Spleen (tissue), 11 donors: ENCODE measurements at regions not wholly inside any gene's neighbourhood (a gene's known extent, or its start where the extent isn't known, plus 50 kb on each side); places are given as distances from the start of the nearest gene placed in this dataset.
A peak's percentile ranks its signal among the peaks of the same experiment; 100 is the strongest.
"Not testable (repeated sequence)": the region's sequence is repeated elsewhere in the genome, so short reads cannot be mapped to it uniquely, and the experiment has no call there.

Source experiments
- DNase-seq: peaks from one replicate; pipeline ENCODE4 v3.0.0-alpha.2; 2020
- H3K27ac ChIP-seq, 8 donors: fragments of 200-600 bp; sonication (generic) in 7 of 8; 1 replicate in 4 of 8; 2 replicates in 4 of 8; pipeline versions ENCODE4 v1.5.0 to v1.8.0; 2016 to 2021; ENCODE audit warnings: inconsistent platforms in 4 of 8, mild to moderate bottlenecking in 4 of 8, moderate library complexity in 1 of 8
- H3K27me3 ChIP-seq, 7 donors: fragments of 200-600 bp; sonication (generic) in 6 of 7; replicated peaks in 1 of 7; 1 replicate in 4 of 7; 2 replicates in 3 of 7; pipeline versions ENCODE4 v1.5.0 to v1.8.0; 2016 to 2021; ENCODE audit warnings: inconsistent platforms in 3 of 7, mild to moderate bottlenecking in 1 of 7
- H3K36me3 ChIP-seq, 6 donors: fragments of 200-600 bp; sonication (generic) in 5 of 6; 1 replicate in 4 of 6; 2 replicates in 2 of 6; pipeline versions ENCODE4 v1.5.0 to v1.8.0; 2016 to 2021; ENCODE audit warnings: inconsistent platforms in 2 of 6
- H3K4me1 ChIP-seq, 6 donors: fragments of 200-600 bp; sonication (generic) in 5 of 6; 1 replicate in 3 of 6; 2 replicates in 3 of 6; pipeline versions ENCODE4 v1.5.0 to v1.8.0; 2016 to 2021; ENCODE audit warnings: inconsistent platforms in 3 of 6
- H3K4me3 ChIP-seq, 8 donors: fragments of 200-600 bp; sonication (generic) in 7 of 8; 1 replicate in 4 of 8; 2 replicates in 4 of 8; pipeline versions ENCODE4 v1.5.0 to v1.8.0; 2016 to 2021; ENCODE audit warnings: inconsistent platforms in 4 of 8, mild to moderate bottlenecking in 4 of 8, moderate library complexity in 2 of 8
- H3K9me3 ChIP-seq, 8 donors: fragments of 200-600 bp; sonication (generic) in 7 of 8; 1 replicate in 4 of 8; 2 replicates in 4 of 8; pipeline versions ENCODE4 v1.5.0 to v1.8.0; 2016 to 2021; ENCODE audit warnings: inconsistent platforms in 4 of 8
- CTCF ChIP-seq, 11 experiments: fragments of 200-600 bp in 7 of 11; fragments of 450-650 bp in 4 of 11; sonication (generic) in 4 of 11; IDR thresholded peaks in 8 of 11; conservative IDR thresholded peaks in 3 of 11; 1 replicate in 7 of 11; 2 replicates in 4 of 11; pipeline versions ENCODE4 v1.4.0 to v1.8.0; 2016 to 2021; ENCODE audit warnings: antibody characterized with exemption in 11 of 11, inconsistent platforms in 4 of 11, mild to moderate bottlenecking in 1 of 11
- POLR2A ChIP-seq, 3 donors: fragments of 450-650 bp; IDR thresholded peaks; one replicate each; pipeline ENCODE4 v1.5.1; 2017; ENCODE audit warnings: antibody characterized with exemption in 3 of 3, mild to moderate bottlenecking in 1 of 3
- POLR2AphosphoS5 ChIP-seq, 3 donors: sonication (generic); formaldehyde crosslinking; IDR thresholded peaks; one replicate each; pipeline ENCODE4 v1.5.1; 2017; ENCODE audit warnings: antibody characterized with exemption in 3 of 3
- WGBS, 5 donors: extraction: QIAGEN DNeasy Blood & Tissue Kit in 3 of 5; methylation state at CpG; one replicate each; pipeline versions ENCODE4 v1.1.5 to v1.1.7; 2013 to 2018; 5-methylcytosine and 5-hydroxymethylcytosine counted together
- intact Hi-C: fragments of 100-400 bp; cut with DNase I; formaldehyde crosslinking; loops from one replicate; pipeline ENCODE4 v1.15.0; 2023; ENCODE audit warnings: low total_unique reads
- donor health status: healthy with polysubstance abuse.
- donor health status: DM: no; HTN: no; CAD: no; lungs with moderate emphysema.
- donor health status: DM: no; HTN: no; CAD: no.
- donor health status: Bipolar disorder and iron deficiency.
- donor health status: healthy.
- donor health status: DM: no; HTN: no; CAD: no.
- donor health status: DM: yes; HTN: yes; CAD: no.

GRCh38 chrX:51242212-51242611 is 90.4 kb upstream of the NUDT10 start:
- no peak overlapping the region for H3K4me3 ChIP-seq

DNA sequence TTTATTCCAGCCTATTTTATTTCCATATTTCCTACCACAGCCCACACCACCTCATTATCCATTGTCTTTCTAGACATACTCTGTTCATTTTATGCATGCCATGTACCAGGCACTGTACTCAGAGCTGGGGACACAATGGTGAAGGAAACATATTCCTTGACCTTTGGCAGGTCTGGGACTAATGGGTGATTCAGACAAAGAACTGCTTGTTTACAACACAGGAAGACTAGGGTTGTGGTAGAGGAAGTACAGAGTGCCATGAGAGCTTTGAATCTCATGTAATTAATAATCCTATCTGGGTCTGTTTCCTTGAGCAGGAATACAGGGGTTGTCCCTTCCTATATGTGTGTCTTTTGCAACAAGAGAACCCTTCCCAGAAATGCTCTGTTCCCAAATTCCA is 75.1 kb upstream of the NUDT10 start:
- no peak for DNase-seq
- intact Hi-C loops: no loop called here
- no peaks in the 10 kb centered on the region for H3K27me3 ChIP-seq
- no peak overlapping the region for H3K4me3 ChIP-seq
- peak overlapping the region in 4 of 8 donors; percentile 30 to 49 (median 44) for H3K27ac ChIP-seq
- H3K9me3 ChIP-seq: no peaks in the 10 kb centered on the region
- H3K4me1 ChIP-seq: no peaks in the 10 kb centered on the region
- H3K36me3 ChIP-seq: no peaks in the 10 kb centered on the region
- TF ChIP-seq POLR2AphosphoS5 (IDR thresholded peaks at IDR 0.05) (peak in 1 of 3 donors; percentile 16), POLR2A (IDR thresholded peaks at IDR 0.05) (no peak), CTCF (IDR thresholded peaks at IDR 0.05 in 8 of 11, conservative IDR thresholded peaks at IDR 0.05 in 3 of 11) (no peak)

More at GRCh38 chrX:51242212-51242611, 90.4 kb upstream of the NUDT10 start:
- Histone ChIP-seq H3K27ac (no peak overlapping the region), H3K9me3 (peaks cover 0 to 52% (median 33%) of the 10 kb centered on the region in 8 donors), H3K27me3 (no peaks in the 10 kb centered on the region), H3K4me1 (no peaks in the 10 kb centered on the region), H3K36me3 (no peaks in the 10 kb centered on the region)
- no peak for TF ChIP-seq POLR2A (IDR thresholded peaks at IDR 0.05)
- TF ChIP-seq POLR2AphosphoS5 (IDR thresholded peaks at IDR 0.05): no peak
- no peak for TF ChIP-seq CTCF (IDR thresholded peaks at IDR 0.05 in 8 of 11, conservative IDR thresholded peaks at IDR 0.05 in 3 of 11)
- DNase-seq: no peak
- intact Hi-C loops: no loop called here
- WGBS, 5 donors: 63 to 85% (median 77%) methylated on average over 4 of the region's 4 CpGs

- H3K36me3 ChIP-seq, DNase-seq, intact Hi-C loops, H3K4me3 ChIP-seq, H3K27me3 ChIP-seq, H3K4me1 ChIP-seq, H3K9me3 ChIP-seq, H3K27ac ChIP-seq: not testable (repeated sequence)
- 80 to 93% (median 89%) methylated on average over 4 to 13 of the region's 13 CpGs for WGBS, 5 donors
Observed at GRCh38 chrX:51262271-51262670, 70.4 kb upstream of the NUDT10 start.

GRCh38 chrX:51272638-51273037 is 60.0 kb upstream of the NUDT10 start:
- no peak for DNase-seq
- WGBS, 5 donors: 42 to 90% (median 64%) methylated on average over 2 of the region's 2 CpGs
- H3K4me3 ChIP-seq: no peak overlapping the region
- no peaks in the 10 kb centered on the region for H3K27me3 ChIP-seq
- no peaks in the 10 kb centered on the region for H3K36me3 ChIP-seq
- TF ChIP-seq CTCF (IDR thresholded peaks at IDR 0.05 in 8 of 11, conservative IDR thresholded peaks at IDR 0.05 in 3 of 11) (no peak), POLR2AphosphoS5 (IDR thresholded peaks at IDR 0.05) (no peak), POLR2A (IDR thresholded peaks at IDR 0.05) (no peak)
- no peak overlapping the region for H3K27ac ChIP-seq
- no peaks in the 10 kb centered on the region for H3K4me1 ChIP-seq
- intact Hi-C loops: no loop called here
- peaks cover 0 to 12% (median 0%) of the 10 kb centered on the region in 8 donors for H3K9me3 ChIP-seq

- TF ChIP-seq POLR2AphosphoS5 (IDR thresholded peaks at IDR 0.05) (no peak), CTCF (IDR thresholded peaks at IDR 0.05 in 8 of 11, conservative IDR thresholded peaks at IDR 0.05 in 3 of 11) (no peak), POLR2A (IDR thresholded peaks at IDR 0.05) (no peak)
- WGBS, 5 donors: 73 to 89% (median 78%) methylated on average over 6 of the region's 6 CpGs
- intact Hi-C loops: no loop called here
Observed at GRCh38 chrX:51281758-51282318, 50.8 kb upstream of the NUDT10 start.

More at GRCh38 chrX:51281758-51282318, 50.8 kb upstream of the NUDT10 start:
- Histone ChIP-seq H3K27ac (no peak overlapping the region), H3K4me1 (no peaks in the 10 kb centered on the region), H3K4me3 (no peak overlapping the region), H3K36me3 (no peaks in the 10 kb centered on the region), H3K9me3 (no peaks in the 10 kb centered on the region), H3K27me3 (no peaks in the 10 kb centered on the region)
- DNase-seq: no peak
